GM23338 (cell line): ENCODE measurements at regions not wholly inside any gene's neighbourhood (a gene's known extent, or its start where the extent isn't known, plus 50 kb on each side); places are given as distances from the start of the nearest gene placed in this dataset.

Source experiments
- ATAC-seq: fragments of 200-7000 bp; cut with Tn5 transposase; 3 replicates; pipeline ENCODE4 v1.9.1; 2020
- DNase-seq: peaks from one replicate; pipeline ENCODE4 v3.0.0-alpha.2; 2015; ENCODE audit warnings: low spot score
- H2AFZ ChIP-seq: fragments of 200-600 bp; sonication (generic); 2 replicates; pipeline ENCODE4 v1.8.0; 2016; ENCODE audit warnings: antibody characterized with exemption, mild to moderate bottlenecking, moderate library complexity
- H3F3A ChIP-seq: fragments of 200-600 bp; sonication (generic); replicated peaks from 2 replicates; pipeline ENCODE4 v1.8.0; 2017; ENCODE audit warnings: antibody characterized with exemption, mixed run types, low read depth
- H3K27ac ChIP-seq: fragments of 200-600 bp; sonication (generic); 2 replicates; pipeline ENCODE4 v1.6.1; 2016; ENCODE audit warnings: low read depth
- H3K27me3 ChIP-seq: fragments of 200-600 bp; sonication (generic); 2 replicates; pipeline ENCODE4 v1.8.0; 2016; ENCODE audit warnings: mild to moderate bottlenecking, mixed run types, moderate library complexity; ENCODE audit not compliant: insufficient read depth
- H3K36me3 ChIP-seq: fragments of 200-600 bp; sonication (generic); 2 replicates; pipeline ENCODE4 v1.8.0; 2016; ENCODE audit warnings: mild to moderate bottlenecking; ENCODE audit not compliant: insufficient read depth
- H3K4me1 ChIP-seq: fragments of 200-600 bp; sonication (generic); 2 replicates; pipeline ENCODE4 v1.8.0; 2016; ENCODE audit warnings: mild to moderate bottlenecking, moderate library complexity; ENCODE audit not compliant: insufficient read depth
- H3K4me2 ChIP-seq: fragments of 200-600 bp; sonication (generic); 2 replicates; pipeline ENCODE4 v1.7.1; 2017; ENCODE audit warnings: mixed run types
- H3K4me3 ChIP-seq: fragments of 200-600 bp; sonication (generic); 2 replicates; pipeline ENCODE4 v1.6.1; 2016; ENCODE audit warnings: mixed run types
- H3K79me2 ChIP-seq: fragments of 200-600 bp; sonication (generic); replicated peaks from 2 replicates; pipeline ENCODE4 v1.8.0; 2017; ENCODE audit warnings: mild to moderate bottlenecking; ENCODE audit not compliant: insufficient read depth
- H3K9me2 ChIP-seq: fragments of 200-600 bp; sonication (generic); 2 replicates; pipeline ENCODE4 v1.8.0; 2017; ENCODE audit not compliant: insufficient read depth
- H4K20me1 ChIP-seq: fragments of 200-600 bp; sonication (generic); replicated peaks from 2 replicates; pipeline ENCODE4 v1.8.0; 2017; ENCODE audit warnings: mild to moderate bottlenecking; ENCODE audit not compliant: insufficient read depth
- H3K27ac Mint-ChIP-seq: 2 replicates; pipeline ENCODE4 v1.8.0; 2020; ENCODE audit warnings: inconsistent platforms, mild to moderate bottlenecking, moderate library complexity, mixed read lengths
- H3K27me3 Mint-ChIP-seq: 3 replicates; pipeline ENCODE4 v1.8.0; 2022; ENCODE audit warnings: low read depth, mild to moderate bottlenecking, moderate library complexity, mixed read lengths, inconsistent platforms; ENCODE audit not compliant: insufficient read depth, poor library complexity
- H3K36me3 Mint-ChIP-seq: 3 replicates; pipeline ENCODE4 v1.8.0; 2021; ENCODE audit warnings: low read depth, mild to moderate bottlenecking, inconsistent platforms, moderate library complexity, mixed read lengths
- H3K4me1 Mint-ChIP-seq: 3 replicates; pipeline ENCODE4 v1.8.0; 2020; ENCODE audit warnings: mild to moderate bottlenecking, inconsistent platforms, mixed read lengths
- H3K4me3 Mint-ChIP-seq: 3 replicates; pipeline ENCODE4 v1.8.0; 2021; ENCODE audit warnings: moderate library complexity, mild to moderate bottlenecking, inconsistent platforms, mixed read lengths
- H3K9me3 Mint-ChIP-seq: 3 replicates; pipeline ENCODE4 v1.8.0; 2020; ENCODE audit warnings: moderate library complexity, mild to moderate bottlenecking, inconsistent platforms, mixed read lengths
- EZH2 ChIP-seq: fragments of 200-600 bp; sonication (generic); IDR thresholded peaks from one replicate; pipeline ENCODE4 v1.8.0; 2017; ENCODE audit warnings: antibody characterized with exemption, mild to moderate bottlenecking, low read depth; ENCODE audit not compliant: unreplicated experiment
- EZH2phosphoT487 ChIP-seq: fragments of 200-600 bp; sonication (generic); IDR thresholded peaks from one replicate; pipeline ENCODE4 v1.8.1; 2018; ENCODE audit warnings: antibody characterized with exemption; ENCODE audit not compliant: unreplicated experiment
- JUNB ChIP-seq: IDR thresholded peaks from one replicate; pipeline ENCODE4 v1.6.1; 2016; ENCODE audit warnings: antibody characterized with exemption; ENCODE audit not compliant: unreplicated experiment
- NANOG ChIP-seq: IDR thresholded peaks from 2 replicates; pipeline ENCODE4 v1.6.1; 2016; ENCODE audit warnings: antibody characterized with exemption, borderline replicate concordance
- POLR2AphosphoS5 ChIP-seq: IDR thresholded peaks from 2 replicates; pipeline ENCODE4 v1.6.1; 2016; ENCODE audit warnings: antibody characterized with exemption, low read depth
- TF ChIP-seq, protein P1 (sequence below): IDR thresholded peaks from one replicate; pipeline ENCODE4 v1.6.1; 2018; ENCODE audit warnings: antibody characterized with exemption; ENCODE audit not compliant: unreplicated experiment
- TF ChIP-seq, protein P2 (sequence below): fragments of 250-450 bp; sonication (Bioruptor Pico); IDR thresholded peaks from 2 replicates; pipeline ENCODE4 v1.5.0; 2020; ENCODE audit warnings: mild to moderate bottlenecking, moderate library complexity

DNA sequence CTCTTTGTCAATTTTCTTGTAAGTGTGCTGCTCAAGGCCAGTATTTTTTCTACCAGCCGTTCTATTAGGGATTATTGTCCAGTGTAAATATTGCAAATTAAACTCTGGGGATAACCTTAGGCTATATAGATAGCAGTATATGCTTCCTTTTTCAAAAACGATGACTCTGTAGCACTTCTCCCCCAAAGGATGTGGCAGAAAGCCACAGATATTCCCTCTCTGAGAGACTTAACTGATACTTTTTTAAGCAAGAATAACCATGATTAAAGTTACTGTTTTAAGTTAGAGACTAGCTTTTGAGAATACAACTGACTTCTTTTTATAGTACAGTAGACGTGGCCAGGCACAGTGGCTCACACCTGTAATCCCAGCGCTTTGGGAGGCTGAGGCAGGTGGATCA lies 130.0 kb downstream of the FHIP1A start:
- Mint-ChIP-seq H3K36me3 (peaks cover 15% of the 10 kb centered on the region; the same call in 2 of the 3 replicates), H3K4me1 (peaks cover 49% of the 10 kb centered on the region), H3K9me3 (no peaks in the 10 kb centered on the region), H3K27ac (no peak overlapping the region), H3K4me3 (no peak overlapping the region), H3K27me3 (peaks cover 2% of the 10 kb centered on the region)
- no peak overlapping the region for H3K27ac ChIP-seq
- no peaks in the 10 kb centered on the region for H3F3A ChIP-seq
- no peak overlapping the region for H2AFZ ChIP-seq
- H3K4me1 ChIP-seq = peaks cover 44% of the 10 kb centered on the region
- TF ChIP-seq EZH2phosphoT487 = no peak
- TF ChIP-seq, protein P1, sequence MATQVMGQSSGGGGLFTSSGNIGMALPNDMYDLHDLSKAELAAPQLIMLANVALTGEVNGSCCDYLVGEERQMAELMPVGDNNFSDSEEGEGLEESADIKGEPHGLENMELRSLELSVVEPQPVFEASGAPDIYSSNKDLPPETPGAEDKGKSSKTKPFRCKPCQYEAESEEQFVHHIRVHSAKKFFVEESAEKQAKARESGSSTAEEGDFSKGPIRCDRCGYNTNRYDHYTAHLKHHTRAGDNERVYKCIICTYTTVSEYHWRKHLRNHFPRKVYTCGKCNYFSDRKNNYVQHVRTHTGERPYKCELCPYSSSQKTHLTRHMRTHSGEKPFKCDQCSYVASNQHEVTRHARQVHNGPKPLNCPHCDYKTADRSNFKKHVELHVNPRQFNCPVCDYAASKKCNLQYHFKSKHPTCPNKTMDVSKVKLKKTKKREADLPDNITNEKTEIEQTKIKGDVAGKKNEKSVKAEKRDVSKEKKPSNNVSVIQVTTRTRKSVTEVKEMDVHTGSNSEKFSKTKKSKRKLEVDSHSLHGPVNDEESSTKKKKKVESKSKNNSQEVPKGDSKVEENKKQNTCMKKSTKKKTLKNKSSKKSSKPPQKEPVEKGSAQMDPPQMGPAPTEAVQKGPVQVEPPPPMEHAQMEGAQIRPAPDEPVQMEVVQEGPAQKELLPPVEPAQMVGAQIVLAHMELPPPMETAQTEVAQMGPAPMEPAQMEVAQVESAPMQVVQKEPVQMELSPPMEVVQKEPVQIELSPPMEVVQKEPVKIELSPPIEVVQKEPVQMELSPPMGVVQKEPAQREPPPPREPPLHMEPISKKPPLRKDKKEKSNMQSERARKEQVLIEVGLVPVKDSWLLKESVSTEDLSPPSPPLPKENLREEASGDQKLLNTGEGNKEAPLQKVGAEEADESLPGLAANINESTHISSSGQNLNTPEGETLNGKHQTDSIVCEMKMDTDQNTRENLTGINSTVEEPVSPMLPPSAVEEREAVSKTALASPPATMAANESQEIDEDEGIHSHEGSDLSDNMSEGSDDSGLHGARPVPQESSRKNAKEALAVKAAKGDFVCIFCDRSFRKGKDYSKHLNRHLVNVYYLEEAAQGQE = no peak
- no peak for TF ChIP-seq POLR2AphosphoS5
- no peak for TF ChIP-seq NANOG
- TF ChIP-seq EZH2 = no peak
- peaks cover 13% of the 10 kb centered on the region for H4K20me1 ChIP-seq
- DNase-seq = no peak
- H3K4me2 ChIP-seq = peak overlapping the region; percentile 48
- no peaks in the 10 kb centered on the region for H3K9me2 ChIP-seq
- no peaks in the 10 kb centered on the region for H3K36me3 ChIP-seq
- peaks cover 28% of the 10 kb centered on the region for H3K79me2 ChIP-seq
- ATAC-seq = no peak
- no peak overlapping the region for H3K4me3 ChIP-seq
- H3K27me3 ChIP-seq = no peaks in the 10 kb centered on the region

GRCh38 chr4:151540728-151541388 lies 131.9 kb downstream of the FHIP1A start:
- H3K4me3 ChIP-seq = no peak overlapping the region
- Mint-ChIP-seq H3K27ac (no peak overlapping the region), H3K27me3 (peaks cover 2% of the 10 kb centered on the region), H3K9me3 (peaks cover 2% of the 10 kb centered on the region; the same call in 1 of the 3 replicates), H3K4me3 (no peak overlapping the region), H3K4me1 (peaks cover 49% of the 10 kb centered on the region), H3K36me3 (peaks cover 18% of the 10 kb centered on the region)
- no peak overlapping the region for H2AFZ ChIP-seq
- no peaks in the 10 kb centered on the region for H3K9me2 ChIP-seq
- no peak for ATAC-seq
- H3K27me3 ChIP-seq = no peaks in the 10 kb centered on the region
- H3K36me3 ChIP-seq = no peaks in the 10 kb centered on the region
- TF ChIP-seq POLR2AphosphoS5 (no peak), JUNB (no peak)
- TF ChIP-seq, protein P2, sequence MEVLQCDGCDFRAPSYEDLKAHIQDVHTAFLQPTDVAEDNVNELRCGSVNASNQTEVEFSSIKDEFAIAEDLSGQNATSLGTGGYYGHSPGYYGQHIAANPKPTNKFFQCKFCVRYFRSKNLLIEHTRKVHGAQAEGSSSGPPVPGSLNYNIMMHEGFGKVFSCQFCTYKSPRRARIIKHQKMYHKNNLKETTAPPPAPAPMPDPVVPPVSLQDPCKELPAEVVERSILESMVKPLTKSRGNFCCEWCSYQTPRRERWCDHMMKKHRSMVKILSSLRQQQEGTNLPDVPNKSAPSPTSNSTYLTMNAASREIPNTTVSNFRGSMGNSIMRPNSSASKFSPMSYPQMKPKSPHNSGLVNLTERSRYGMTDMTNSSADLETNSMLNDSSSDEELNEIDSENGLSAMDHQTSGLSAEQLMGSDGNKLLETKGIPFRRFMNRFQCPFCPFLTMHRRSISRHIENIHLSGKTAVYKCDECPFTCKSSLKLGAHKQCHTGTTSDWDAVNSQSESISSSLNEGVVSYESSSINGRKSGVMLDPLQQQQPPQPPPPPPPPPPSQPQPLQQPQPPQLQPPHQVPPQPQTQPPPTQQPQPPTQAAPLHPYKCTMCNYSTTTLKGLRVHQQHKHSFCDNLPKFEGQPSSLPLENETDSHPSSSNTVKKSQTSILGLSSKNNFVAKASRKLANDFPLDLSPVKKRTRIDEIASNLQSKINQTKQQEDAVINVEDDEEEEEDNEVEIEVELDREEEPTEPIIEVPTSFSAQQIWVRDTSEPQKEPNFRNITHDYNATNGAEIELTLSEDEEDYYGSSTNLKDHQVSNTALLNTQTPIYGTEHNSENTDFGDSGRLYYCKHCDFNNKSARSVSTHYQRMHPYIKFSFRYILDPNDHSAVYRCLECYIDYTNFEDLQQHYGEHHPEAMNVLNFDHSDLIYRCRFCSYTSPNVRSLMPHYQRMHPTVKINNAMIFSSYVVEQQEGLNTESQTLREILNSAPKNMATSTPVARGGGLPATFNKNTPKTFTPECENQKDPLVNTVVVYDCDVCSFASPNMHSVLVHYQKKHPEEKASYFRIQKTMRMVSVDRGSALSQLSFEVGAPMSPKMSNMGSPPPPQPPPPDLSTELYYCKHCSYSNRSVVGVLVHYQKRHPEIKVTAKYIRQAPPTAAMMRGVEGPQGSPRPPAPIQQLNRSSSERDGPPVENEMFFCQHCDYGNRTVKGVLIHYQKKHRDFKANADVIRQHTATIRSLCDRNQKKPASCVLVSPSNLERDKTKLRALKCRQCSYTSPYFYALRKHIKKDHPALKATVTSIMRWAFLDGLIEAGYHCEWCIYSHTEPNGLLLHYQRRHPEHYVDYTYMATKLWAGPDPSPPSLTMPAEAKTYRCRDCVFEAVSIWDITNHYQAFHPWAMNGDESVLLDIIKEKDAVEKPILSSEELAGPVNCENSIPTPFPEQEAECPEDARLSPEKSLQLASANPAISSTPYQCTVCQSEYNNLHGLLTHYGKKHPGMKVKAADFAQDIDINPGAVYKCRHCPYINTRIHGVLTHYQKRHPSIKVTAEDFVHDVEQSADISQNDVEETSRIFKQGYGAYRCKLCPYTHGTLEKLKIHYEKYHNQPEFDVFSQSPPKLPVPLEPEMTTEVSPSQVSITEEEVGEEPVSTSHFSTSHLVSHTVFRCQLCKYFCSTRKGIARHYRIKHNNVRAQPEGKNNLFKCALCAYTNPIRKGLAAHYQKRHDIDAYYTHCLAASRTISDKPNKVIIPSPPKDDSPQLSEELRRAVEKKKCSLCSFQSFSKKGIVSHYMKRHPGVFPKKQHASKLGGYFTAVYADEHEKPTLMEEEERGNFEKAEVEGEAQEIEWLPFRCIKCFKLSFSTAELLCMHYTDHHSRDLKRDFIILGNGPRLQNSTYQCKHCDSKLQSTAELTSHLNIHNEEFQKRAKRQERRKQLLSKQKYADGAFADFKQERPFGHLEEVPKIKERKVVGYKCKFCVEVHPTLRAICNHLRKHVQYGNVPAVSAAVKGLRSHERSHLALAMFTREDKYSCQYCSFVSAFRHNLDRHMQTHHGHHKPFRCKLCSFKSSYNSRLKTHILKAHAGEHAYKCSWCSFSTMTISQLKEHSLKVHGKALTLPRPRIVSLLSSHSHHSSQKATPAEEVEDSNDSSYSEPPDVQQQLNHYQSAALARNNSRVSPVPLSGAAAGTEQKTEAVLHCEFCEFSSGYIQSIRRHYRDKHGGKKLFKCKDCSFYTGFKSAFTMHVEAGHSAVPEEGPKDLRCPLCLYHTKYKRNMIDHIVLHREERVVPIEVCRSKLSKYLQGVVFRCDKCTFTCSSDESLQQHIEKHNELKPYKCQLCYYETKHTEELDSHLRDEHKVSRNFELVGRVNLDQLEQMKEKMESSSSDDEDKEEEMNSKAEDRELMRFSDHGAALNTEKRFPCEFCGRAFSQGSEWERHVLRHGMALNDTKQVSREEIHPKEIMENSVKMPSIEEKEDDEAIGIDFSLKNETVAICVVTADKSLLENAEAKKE (CRISPR knock-in tag) = no peak
- DNase-seq = no peak
- no peak overlapping the region for H3K27ac ChIP-seq
- no peak overlapping the region for H3K4me2 ChIP-seq
- H3K4me1 ChIP-seq = peaks cover 44% of the 10 kb centered on the region
- no peaks in the 10 kb centered on the region for H3F3A ChIP-seq
- H4K20me1 ChIP-seq = peaks cover 13% of the 10 kb centered on the region
- peaks cover 39% of the 10 kb centered on the region for H3K79me2 ChIP-seq
